Choroid plexus epithelial cell (primary cell): ENCODE measurements at regions not wholly inside any gene's neighbourhood (a gene's known extent, or its start where the extent isn't known, plus 50 kb on each side); places are given as distances from the start of the nearest gene placed in this dataset.

Source experiments
- DNase-seq: peaks from one replicate; pipeline ENCODE4 v3.0.0-alpha.2; 2010; ENCODE audit warnings: low read depth
- H3K4me3 ChIP-seq: 2 replicates; pipeline ENCODE4 v1.5.1; 2011; ENCODE audit warnings: low read depth, mild to moderate bottlenecking, control low read depth, low read length, moderate library complexity
- CTCF ChIP-seq: conservative IDR thresholded peaks from 2 replicates; pipeline ENCODE4 v1.5.1; 2011; ENCODE audit warnings: low read depth, mild to moderate bottlenecking, control low read depth, inconsistent platforms, low read length, moderate library complexity

GRCh38 chr14:58849601-58850000 lies 211.8 kb downstream of the DACT1 start:
- no peak overlapping the region for H3K4me3 ChIP-seq
- no peak for TF ChIP-seq CTCF
- DNase-seq, result no peak

GRCh38 chr14:58850011-58850410 lies 212.2 kb downstream of the DACT1 start:
- no peak overlapping the region for H3K4me3 ChIP-seq
- TF ChIP-seq CTCF, result no peak
- DNase-seq, result no peak

GRCh38 chr14:58861586-58861985 lies 223.8 kb downstream of the DACT1 start:
- no peak overlapping the region for H3K4me3 ChIP-seq
- no peak for TF ChIP-seq CTCF
- peak; percentile 78 for DNase-seq

GRCh38 chr14:58862416-58863160 lies 224.8 kb downstream of the DACT1 start:
- H3K4me3 ChIP-seq, result no peak overlapping the region
- TF ChIP-seq CTCF, result no peak
- no peak for DNase-seq

- TF ChIP-seq CTCF, result no peak
Measured at GRCh38 chr14:58863661-58864345, 226.0 kb downstream of the DACT1 start.

GRCh38 chr14:58864751-58865513 lies 227.2 kb downstream of the DACT1 start:
- peak; percentile 39 for DNase-seq
- no peak for TF ChIP-seq CTCF
- no peak overlapping the region for H3K4me3 ChIP-seq

More at GRCh38 chr14:58863661-58864345, 226.0 kb downstream of the DACT1 start:
- no peak overlapping the region for H3K4me3 ChIP-seq
- no peak for DNase-seq
